ENCODE measurements at regions not wholly inside any gene's neighbourhood (a gene's known extent, or its start where the extent isn't known, plus 50 kb on each side); places are given as distances from the start of the nearest gene placed in this dataset.

DNA sequence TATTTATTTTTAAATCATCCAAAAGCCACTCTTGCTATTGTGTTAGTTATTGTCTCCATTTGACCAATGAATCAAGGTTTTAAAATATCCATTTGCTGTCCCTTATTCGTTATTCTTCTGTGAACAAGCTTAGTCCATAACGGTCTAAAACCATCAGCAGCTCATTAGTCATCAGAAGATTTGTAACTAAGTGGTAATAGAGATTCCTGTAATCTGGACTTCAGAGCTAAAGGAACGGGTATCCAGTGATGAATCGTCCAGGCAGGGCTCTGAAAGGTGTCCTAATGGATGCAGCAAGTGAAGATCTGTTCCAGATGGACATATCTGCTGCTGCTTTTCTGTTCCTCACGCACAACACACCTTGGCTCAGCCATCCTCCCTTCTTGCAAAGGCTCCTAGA, 362.7 kb upstream of the CFAP20DC start:
- DNase-seq (ENCODE audit: low spot score): no peak
- TF ChIP-seq, protein P1, sequence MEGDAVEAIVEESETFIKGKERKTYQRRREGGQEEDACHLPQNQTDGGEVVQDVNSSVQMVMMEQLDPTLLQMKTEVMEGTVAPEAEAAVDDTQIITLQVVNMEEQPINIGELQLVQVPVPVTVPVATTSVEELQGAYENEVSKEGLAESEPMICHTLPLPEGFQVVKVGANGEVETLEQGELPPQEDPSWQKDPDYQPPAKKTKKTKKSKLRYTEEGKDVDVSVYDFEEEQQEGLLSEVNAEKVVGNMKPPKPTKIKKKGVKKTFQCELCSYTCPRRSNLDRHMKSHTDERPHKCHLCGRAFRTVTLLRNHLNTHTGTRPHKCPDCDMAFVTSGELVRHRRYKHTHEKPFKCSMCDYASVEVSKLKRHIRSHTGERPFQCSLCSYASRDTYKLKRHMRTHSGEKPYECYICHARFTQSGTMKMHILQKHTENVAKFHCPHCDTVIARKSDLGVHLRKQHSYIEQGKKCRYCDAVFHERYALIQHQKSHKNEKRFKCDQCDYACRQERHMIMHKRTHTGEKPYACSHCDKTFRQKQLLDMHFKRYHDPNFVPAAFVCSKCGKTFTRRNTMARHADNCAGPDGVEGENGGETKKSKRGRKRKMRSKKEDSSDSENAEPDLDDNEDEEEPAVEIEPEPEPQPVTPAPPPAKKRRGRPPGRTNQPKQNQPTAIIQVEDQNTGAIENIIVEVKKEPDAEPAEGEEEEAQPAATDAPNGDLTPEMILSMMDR (IDR thresholded peaks at IDR 0.05; ENCODE audit: extremely low read depth, missing control alignments): no peak

DNA sequence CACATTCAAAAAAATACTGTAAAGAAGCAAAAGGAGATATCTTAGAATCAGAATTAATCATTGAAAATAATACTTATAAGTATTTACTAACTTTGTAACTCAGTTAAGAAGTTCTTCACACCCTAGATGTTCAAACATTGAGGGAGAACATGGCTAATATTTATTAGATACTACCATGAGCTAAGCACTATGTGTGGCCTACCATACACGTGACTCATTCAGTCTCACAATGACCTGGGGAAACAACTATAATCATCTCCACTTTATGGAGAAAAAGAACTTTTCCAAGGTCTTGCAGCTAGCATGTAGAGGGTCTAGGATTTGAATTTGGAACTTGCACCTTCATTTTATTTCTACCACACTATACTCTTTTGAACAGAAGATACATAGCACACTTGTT, 361.9 kb upstream of the CFAP20DC start:
- TF ChIP-seq, protein P1 (IDR thresholded peaks at IDR 0.05; ENCODE audit: extremely low read depth, missing control alignments): no peak
- no peak for DNase-seq (ENCODE audit: low spot score)

DNA sequence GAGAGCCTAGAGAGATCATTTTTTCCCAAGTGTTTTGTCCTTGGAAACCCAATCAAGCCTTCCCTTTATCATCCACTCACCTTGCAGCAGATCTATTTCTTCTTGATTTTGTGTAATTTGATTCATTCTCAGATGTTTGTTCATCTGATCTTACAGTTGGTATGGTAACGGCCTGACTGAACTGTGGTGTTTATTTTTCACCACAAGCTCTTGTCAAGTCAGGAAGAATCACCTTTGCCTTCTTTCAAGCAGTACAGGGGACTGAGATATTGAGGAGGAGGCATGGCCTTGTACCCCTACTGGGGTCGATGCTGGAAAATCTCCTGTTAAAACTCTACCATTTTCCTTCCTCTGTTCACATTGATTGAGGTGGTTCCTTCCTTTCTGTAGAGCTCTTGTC, 361.4 kb upstream of the CFAP20DC start:
- TF ChIP-seq, protein P1 (IDR thresholded peaks at IDR 0.05; ENCODE audit: extremely low read depth, missing control alignments): no peak

GRCh38 chr3:59408047-59408624, 358.3 kb upstream of the CFAP20DC start:
- no peak for DNase-seq (ENCODE audit: low spot score)
- TF ChIP-seq, protein P1 (IDR thresholded peaks at IDR 0.05; ENCODE audit: extremely low read depth, missing control alignments): no peak

More for the DNA sequence above, 361.4 kb upstream of the CFAP20DC start:
- DNase-seq (ENCODE audit: low spot score): no peak

GRCh38 chr3:59407425-59407824, 357.6 kb upstream of the CFAP20DC start:
- TF ChIP-seq, protein P1 (IDR thresholded peaks at IDR 0.05; ENCODE audit: extremely low read depth, missing control alignments): no peak
- DNase-seq (ENCODE audit: low spot score): no peak

- TF ChIP-seq, protein P1 (IDR thresholded peaks at IDR 0.05; ENCODE audit: extremely low read depth, missing control alignments): no peak
- DNase-seq (ENCODE audit: low spot score): peak; percentile 47
Observed at GRCh38 chr3:59406943-59407342, 357.1 kb upstream of the CFAP20DC start.

DNA sequence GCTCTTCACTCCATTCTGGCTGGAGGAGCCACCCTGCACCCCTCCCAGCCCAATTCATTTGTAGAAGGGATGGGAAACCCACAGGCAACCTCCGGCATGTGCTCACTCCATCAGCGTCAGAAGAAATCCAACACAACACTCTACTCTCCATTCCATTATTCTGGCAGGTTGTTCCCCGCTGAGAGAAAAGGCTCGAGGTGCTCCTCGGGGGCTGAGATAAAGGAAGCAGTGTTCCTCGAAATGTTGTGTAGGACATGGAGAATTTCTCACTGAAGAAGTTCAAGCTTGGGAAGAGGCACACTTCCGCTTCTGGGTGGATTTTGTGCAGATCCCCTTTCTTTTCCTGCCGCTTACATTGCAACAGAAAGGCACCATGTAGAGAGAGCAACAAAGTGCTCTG, 355.0 kb upstream of the CFAP20DC start:
- no peak for DNase-seq (ENCODE audit: low spot score)
- TF ChIP-seq, protein P1 (IDR thresholded peaks at IDR 0.05; ENCODE audit: extremely low read depth, missing control alignments): no peak

Data from GM20000 (cell line).